ENCODE measurements at regions not wholly inside any gene's neighbourhood (a gene's known extent, or its start where the extent isn't known, plus 50 kb on each side); places are given as distances from the start of the nearest gene placed in this dataset.

DNA sequence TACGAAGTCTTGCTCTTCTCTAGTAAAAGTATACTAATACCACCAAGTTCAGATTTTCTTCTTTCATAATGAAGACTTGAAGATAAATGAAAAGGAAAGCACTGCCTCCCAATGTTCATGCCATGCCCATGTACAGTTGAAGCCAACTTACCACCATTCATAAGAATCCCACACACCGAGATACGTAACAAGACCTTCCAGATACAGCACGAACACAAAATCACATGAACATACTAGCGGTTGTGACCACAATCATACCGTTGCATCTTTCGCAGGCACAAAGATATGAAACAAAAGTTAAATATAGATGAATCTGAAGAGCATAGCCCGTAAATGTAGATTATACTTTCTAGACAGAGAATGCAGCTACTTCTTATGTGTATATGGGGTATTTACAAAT lies 412.5 kb downstream of the CBLN4 start:
- BruUV-seq (replicated peaks): no TSS peak
- 53% methylated on average over 8 of the region's 8 CpGs for WGBS (ENCODE audit: insufficient coverage, insufficient replicate concordance, low lambda C conversion rate, missing lambda C conversion rate)
- Histone ChIP-seq H3K27ac (ENCODE audit: control insufficient read depth, insufficient read depth) (no peak overlapping the region), H2AFZ (ENCODE audit: control insufficient read depth, low read depth, low read length) (no peak overlapping the region), H3K79me2 (ENCODE audit: control insufficient read depth, insufficient read depth, low read length) (no peaks in the 10 kb centered on the region), H3K4me3 (no peak overlapping the region), H3K4me1 (ENCODE audit: control insufficient read depth, insufficient read depth, low read length) (no peaks in the 10 kb centered on the region), H3K9ac (ENCODE audit: control insufficient read depth, insufficient read depth, low read length) (no peak overlapping the region), H4K20me1 (ENCODE audit: control insufficient read depth, insufficient read depth) (no peaks in the 10 kb centered on the region), H3K27me3 (replicated peaks in 1 of 2; ENCODE audit: control insufficient read depth in 2 of 2, insufficient read depth in 2 of 2, low read length in 1 of 2) (no peaks in the 10 kb centered on the region), H3K4me2 (ENCODE audit: control insufficient read depth, insufficient read depth) (no peak overlapping the region), H3K9me3 (replicated peaks; ENCODE audit: control insufficient read depth, insufficient read depth, low read length) (no peaks in the 10 kb centered on the region; the same call in 2 of the 3 replicates), H3K36me3 (ENCODE audit: control insufficient read depth in 2 of 2, insufficient read depth in 2 of 2, low read length in 1 of 2) (no peaks in the 10 kb centered on the region)
- ChIA-PET RAD21 (ENCODE audit: unreplicated experiment) (no interaction called here), POLR2A (no interaction called here), CTCF (no interaction called here), SMC1A (ENCODE audit: uncharacterized antibody, unreplicated experiment) (no interaction called here)
- intact Hi-C loops (cut with micrococcal nuclease; ENCODE audit: unreplicated experiment) (no loop called here), in situ Hi-C loops (cut with MboI) (no loop called here)
- ATAC-seq (no peak), DNase-seq (ENCODE audit: low read depth, low spot score) (no peak), FAIRE-seq (no peak)
- TF ChIP-seq POLR2AphosphoS5 (IDR thresholded peaks at IDR 0.05; ENCODE audit: low read length): no peak
- TF ChIP-seq ZNF274 (IDR thresholded peaks at IDR 0.05; ENCODE audit: insufficient read depth, insufficient read length): no peak
- no peak for TF ChIP-seq NR2C2 (IDR thresholded peaks at IDR 0.05; ENCODE audit: borderline replicate concordance, control insufficient read depth, insufficient read length, low read depth)
- TF ChIP-seq SMAD5 (IDR thresholded peaks at IDR 0.05; ENCODE audit: low read depth): no peak
- no peak for TF ChIP-seq JUND (IDR thresholded peaks at IDR 0.05; ENCODE audit: low read depth, low read length)
- no peak for TF ChIP-seq JUNB (IDR thresholded peaks at IDR 0.05)
- no peak for TF ChIP-seq ASH2L (IDR thresholded peaks at IDR 0.05; ENCODE audit: borderline replicate concordance, low read depth)
- no peak for TF ChIP-seq CREM (IDR thresholded peaks at IDR 0.05; ENCODE audit: low read depth)
- no peak for TF ChIP-seq ESRRA (IDR thresholded peaks at IDR 0.05; ENCODE audit: low read length)

DNA sequence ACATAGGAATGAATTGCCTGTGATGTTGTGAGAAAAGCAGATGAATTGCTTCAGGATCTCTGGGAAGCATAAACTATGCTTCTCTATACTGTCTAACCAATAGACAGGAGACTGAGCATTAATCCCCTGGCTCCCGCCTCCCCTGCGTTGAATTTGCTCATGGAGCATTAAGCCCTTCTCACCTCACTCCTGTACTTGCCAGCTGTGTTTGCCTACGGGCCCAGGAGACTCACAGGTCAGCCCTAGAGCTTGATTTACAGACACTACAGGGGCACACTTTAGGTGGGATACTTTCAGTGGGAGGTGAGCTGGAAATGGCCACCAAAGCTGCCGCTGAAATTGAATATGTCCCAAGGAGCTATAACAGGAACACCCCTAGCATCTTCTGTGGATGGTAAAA lies 418.7 kb downstream of the CBLN4 start:
- ATAC-seq (no peak), FAIRE-seq (no peak)
- CTCF ChIA-PET: no interaction called here
- TF ChIP-seq NR2F1 (conservative IDR thresholded peaks at IDR 0.05) (no peak), CEBPB (IDR thresholded peaks at IDR 0.05; ENCODE audit: borderline replicate concordance in 1 of 2, low read depth in 2 of 2, low read length in 2 of 2) (no peak), CHD1 (IDR thresholded peaks at IDR 0.05; ENCODE audit: low read depth, low read length) (no peak), ZNF24 (IDR thresholded peaks at IDR 0.05) (no peak)
- TF ChIP-seq, protein P1, sequence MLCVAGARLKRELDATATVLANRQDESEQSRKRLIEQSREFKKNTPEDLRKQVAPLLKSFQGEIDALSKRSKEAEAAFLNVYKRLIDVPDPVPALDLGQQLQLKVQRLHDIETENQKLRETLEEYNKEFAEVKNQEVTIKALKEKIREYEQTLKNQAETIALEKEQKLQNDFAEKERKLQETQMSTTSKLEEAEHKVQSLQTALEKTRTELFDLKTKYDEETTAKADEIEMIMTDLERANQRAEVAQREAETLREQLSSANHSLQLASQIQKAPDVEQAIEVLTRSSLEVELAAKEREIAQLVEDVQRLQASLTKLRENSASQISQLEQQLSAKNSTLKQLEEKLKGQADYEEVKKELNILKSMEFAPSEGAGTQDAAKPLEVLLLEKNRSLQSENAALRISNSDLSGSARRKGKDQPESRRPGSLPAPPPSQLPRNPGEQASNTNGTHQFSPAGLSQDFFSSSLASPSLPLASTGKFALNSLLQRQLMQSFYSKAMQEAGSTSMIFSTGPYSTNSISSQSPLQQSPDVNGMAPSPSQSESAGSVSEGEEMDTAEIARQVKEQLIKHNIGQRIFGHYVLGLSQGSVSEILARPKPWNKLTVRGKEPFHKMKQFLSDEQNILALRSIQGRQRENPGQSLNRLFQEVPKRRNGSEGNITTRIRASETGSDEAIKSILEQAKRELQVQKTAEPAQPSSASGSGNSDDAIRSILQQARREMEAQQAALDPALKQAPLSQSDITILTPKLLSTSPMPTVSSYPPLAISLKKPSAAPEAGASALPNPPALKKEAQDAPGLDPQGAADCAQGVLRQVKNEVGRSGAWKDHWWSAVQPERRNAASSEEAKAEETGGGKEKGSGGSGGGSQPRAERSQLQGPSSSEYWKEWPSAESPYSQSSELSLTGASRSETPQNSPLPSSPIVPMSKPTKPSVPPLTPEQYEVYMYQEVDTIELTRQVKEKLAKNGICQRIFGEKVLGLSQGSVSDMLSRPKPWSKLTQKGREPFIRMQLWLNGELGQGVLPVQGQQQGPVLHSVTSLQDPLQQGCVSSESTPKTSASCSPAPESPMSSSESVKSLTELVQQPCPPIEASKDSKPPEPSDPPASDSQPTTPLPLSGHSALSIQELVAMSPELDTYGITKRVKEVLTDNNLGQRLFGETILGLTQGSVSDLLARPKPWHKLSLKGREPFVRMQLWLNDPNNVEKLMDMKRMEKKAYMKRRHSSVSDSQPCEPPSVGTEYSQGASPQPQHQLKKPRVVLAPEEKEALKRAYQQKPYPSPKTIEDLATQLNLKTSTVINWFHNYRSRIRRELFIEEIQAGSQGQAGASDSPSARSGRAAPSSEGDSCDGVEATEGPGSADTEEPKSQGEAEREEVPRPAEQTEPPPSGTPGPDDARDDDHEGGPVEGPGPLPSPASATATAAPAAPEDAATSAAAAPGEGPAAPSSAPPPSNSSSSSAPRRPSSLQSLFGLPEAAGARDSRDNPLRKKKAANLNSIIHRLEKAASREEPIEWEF (IDR thresholded peaks at IDR 0.05; ENCODE audit: insufficient replicate concordance, low read depth, low read length): no peak
- TF ChIP-seq, protein P2, sequence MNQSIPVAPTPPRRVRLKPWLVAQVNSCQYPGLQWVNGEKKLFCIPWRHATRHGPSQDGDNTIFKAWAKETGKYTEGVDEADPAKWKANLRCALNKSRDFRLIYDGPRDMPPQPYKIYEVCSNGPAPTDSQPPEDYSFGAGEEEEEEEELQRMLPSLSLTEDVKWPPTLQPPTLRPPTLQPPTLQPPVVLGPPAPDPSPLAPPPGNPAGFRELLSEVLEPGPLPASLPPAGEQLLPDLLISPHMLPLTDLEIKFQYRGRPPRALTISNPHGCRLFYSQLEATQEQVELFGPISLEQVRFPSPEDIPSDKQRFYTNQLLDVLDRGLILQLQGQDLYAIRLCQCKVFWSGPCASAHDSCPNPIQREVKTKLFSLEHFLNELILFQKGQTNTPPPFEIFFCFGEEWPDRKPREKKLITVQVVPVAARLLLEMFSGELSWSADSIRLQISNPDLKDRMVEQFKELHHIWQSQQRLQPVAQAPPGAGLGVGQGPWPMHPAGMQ (IDR thresholded peaks at IDR 0.05; ENCODE audit: borderline replicate concordance): no peak

More for the DNA sequence above, 418.7 kb downstream of the CBLN4 start:
- Histone ChIP-seq H3K4me2 (ENCODE audit: control insufficient read depth, insufficient read depth) (no peak overlapping the region), H3K27ac (ENCODE audit: control insufficient read depth, insufficient read depth) (no peak overlapping the region), H3K4me3 (no peak overlapping the region), H3K9ac (ENCODE audit: control insufficient read depth, insufficient read depth, low read length) (no peak overlapping the region), H3K79me2 (ENCODE audit: control insufficient read depth, insufficient read depth, low read length) (no peaks in the 10 kb centered on the region), H3K27me3 (replicated peaks in 1 of 2; ENCODE audit: control insufficient read depth in 2 of 2, insufficient read depth in 2 of 2, low read length in 1 of 2) (no peaks in the 10 kb centered on the region), H3K9me3 (replicated peaks; ENCODE audit: control insufficient read depth, insufficient read depth, low read length) (no peaks in the 10 kb centered on the region; the same call in 2 of the 3 replicates), H4K20me1 (ENCODE audit: control insufficient read depth, insufficient read depth) (no peaks in the 10 kb centered on the region), H3K4me1 (ENCODE audit: control insufficient read depth, insufficient read depth, low read length) (no peaks in the 10 kb centered on the region), H3K36me3 (ENCODE audit: control insufficient read depth in 2 of 2, insufficient read depth in 2 of 2, low read length in 1 of 2) (no peaks in the 10 kb centered on the region), H2AFZ (ENCODE audit: control insufficient read depth, low read depth, low read length) (no peak overlapping the region)
- ChIA-PET POLR2A (no interaction called here), SMC1A (ENCODE audit: uncharacterized antibody, unreplicated experiment) (no interaction called here), RAD21 (ENCODE audit: unreplicated experiment) (no interaction called here)
- no TSS peak for BruUV-seq (replicated peaks)
- WGBS (ENCODE audit: insufficient coverage, insufficient replicate concordance, low lambda C conversion rate, missing lambda C conversion rate): 19% methylated on average over 4 of the region's 4 CpGs
- intact Hi-C loops (cut with micrococcal nuclease; ENCODE audit: unreplicated experiment): no loop called here
- no peak for DNase-seq (ENCODE audit: low read depth, low spot score)
- in situ Hi-C loops (cut with MboI): no loop called here

Measured in GM12878 (cell line).